GM21526 (cell line): ENCODE measurements at regions not wholly inside any gene's neighbourhood (a gene's known extent, or its start where the extent isn't known, plus 50 kb on each side); places are given as distances from the start of the nearest gene placed in this dataset.
"Not testable (repeated sequence)": the region's sequence is repeated elsewhere in the genome, so short reads cannot be mapped to it uniquely, and the experiment has no call there.

Experiments used
- ATAC-seq: cut with Tn5 transposase; IDR thresholded peaks from one replicate; pipeline ENCODE4 v1.9.1; 2021; ENCODE audit warnings: moderate library complexity; ENCODE audit not compliant: unreplicated experiment, low FRiP score

DNA sequence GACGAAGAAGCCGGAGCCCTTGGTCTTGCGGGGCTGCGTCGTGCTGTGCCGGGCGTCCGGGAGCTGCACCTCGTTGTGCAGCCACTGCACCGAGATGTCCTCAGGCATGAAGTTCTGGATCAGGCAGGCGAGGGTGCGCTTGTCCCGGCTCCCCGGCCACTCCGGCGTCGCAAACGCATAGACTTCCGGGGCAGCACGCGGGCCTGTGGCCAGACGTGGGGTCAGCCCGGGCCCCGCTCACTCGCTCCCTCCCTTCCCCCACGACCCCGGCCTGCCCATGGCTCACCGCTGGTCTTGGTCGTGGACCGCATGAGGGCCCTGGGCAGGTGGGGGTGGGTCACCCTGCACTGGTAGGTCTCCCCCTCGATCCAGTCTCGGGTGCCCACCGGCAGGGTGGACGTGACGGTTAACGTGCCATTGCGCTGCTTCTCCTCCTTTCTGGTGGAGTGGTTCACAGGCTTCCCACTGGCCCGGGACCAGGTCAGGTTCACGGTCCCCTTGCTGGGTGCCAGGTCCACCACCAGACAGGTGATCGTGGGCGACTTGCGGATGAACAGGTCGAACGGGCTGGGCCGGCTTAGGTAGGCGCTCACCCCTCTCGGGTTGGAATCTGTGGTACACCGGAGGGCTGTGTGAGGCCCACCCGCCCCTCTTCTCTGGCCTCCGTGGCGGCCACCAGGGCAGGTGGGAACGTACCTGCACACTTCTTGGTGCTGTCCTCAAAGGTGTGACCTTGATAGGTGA is 74.0 kb downstream of the TMEM121 start:
- ATAC-seq = not testable (repeated sequence)

DNA sequence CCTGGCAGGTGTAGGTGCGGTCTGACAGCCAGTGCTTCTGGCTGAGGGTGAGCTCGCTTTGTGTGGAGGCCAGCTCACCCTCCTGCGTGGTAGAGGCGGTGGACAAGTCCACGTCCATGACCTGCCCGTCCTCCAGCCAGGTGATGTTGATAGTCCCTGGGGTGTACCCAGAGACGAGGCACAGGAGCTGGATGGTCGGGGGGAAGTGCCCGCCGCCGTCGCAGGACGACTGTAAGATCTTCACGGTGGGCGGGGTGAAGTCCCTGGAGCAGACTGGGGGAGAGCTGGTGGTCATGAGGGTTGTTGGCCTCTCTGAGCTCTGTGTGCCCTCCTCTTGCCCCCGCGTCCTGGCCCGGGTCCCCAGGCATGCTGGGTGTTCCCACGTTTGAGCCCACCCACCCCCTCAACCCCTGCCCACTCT is 74.6 kb downstream of the TMEM121 start:
- ATAC-seq = no peak

DNA sequence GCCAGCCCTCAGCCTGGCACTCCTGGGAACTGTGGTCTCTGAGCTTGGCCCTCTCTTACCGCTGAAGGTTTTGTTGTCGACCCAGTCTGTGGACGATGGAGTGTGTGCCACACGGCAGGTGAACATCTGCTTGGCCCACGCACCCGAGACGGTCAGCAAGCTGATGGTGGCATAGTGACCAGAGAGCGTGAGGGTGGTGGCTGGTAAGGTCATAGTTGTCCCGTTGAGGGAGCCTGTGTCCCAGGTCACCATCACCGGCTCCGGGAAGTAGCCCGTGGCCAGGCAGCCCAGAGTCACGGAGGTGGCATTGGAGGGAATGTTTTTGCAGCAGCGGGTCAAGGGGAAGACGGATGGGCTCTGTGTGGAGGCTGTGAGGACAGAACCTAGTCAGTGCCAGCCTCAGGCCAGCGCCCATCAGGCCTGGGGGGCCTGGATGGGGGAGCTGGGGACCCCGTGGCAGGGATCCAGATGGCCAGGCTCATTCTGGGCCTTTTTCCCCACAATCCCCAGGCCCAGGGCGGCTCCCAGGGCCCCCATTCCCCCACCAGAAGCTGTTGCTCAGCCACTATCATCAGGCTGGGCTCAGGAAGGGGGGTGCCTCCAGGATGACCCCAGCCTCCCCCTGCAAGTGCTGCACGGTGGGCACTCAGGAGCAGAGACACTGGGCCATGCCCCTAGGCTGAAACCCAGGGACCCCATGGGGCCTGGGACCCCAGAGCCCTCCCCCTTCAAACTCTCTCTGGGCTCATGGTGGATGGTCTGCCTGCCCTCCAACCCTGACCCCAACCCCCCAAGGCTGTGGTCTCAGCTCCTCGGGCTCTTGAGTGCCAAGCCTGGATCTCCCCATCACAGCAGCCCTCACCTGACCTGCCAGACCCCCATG is 75.2 kb downstream of the TMEM121 start:
- ATAC-seq = no peak

DNA sequence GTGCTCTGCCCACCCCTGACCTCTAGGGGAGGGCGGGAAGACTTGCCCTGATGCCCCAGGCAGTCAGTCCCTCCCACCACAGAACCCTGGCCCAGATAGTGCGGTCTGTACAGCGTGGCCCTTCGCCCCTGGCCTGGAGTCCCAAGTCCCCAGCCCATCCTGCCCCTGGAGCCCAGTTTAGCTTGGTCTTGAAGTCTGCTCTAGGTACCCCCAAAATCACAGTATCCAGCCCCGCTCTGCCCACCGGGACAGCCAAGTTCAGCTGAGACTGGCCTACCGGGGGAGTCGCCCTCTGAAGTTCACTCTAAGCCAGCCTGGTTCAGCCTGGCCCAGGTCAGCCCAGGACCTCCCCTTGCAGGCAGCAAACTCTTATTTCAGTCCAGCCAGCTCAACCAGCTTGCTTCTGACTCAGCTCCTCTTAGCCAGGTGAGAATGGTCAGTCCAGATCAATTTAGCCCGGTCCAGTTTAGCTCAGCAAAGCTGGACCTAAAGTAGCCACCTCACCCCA is 75.9 kb downstream of the TMEM121 start:
- no peak for ATAC-seq

DNA sequence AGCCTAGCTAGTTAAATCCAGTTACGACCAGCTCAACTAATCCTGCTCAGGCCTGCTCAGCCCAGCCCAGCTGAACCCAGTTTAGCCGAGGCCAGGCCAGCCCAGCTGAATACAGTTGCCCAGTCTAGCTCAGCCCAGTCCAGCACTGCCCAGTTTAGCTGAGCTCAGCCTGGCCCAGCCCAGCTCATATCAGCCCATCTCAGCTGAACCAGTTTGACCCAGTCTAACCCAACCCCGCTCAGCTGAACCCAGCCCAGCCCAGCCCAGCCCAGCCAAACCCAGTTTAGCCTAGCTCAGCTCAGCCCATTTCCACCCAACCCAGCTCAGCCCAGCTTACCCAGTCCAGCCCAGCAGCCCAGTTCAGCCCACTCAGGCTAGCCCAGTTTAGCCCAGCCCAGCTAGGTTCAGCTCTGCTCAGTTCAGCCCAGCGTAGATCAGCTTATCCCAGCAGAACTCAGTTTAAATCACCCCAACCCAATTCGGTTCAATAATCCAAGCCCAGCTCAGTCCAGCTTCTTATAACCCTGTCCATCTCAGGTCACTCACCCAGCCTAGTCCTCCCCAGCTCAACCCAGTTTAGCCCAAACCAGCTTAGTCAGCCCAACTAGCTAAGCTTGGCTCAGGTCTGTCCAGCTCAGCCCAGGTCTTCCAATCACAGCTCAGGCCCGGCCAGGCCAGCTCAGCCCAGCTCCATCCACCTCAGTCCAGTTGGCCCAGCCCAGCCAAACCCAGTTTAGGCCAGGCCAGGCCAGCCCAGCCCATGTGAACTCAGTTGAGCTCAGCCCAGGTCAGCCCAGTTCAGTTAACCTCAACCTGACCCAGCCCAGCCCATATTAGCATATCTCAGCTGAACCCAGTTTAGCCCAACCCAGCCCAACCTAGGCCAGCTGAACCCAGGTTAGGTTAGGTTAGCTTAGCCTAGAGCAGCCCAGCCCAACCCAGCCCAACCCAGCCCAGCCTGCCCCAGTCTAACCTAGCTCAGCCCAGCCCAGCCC is 76.7 kb downstream of the TMEM121 start:
- ATAC-seq = no peak

DNA sequence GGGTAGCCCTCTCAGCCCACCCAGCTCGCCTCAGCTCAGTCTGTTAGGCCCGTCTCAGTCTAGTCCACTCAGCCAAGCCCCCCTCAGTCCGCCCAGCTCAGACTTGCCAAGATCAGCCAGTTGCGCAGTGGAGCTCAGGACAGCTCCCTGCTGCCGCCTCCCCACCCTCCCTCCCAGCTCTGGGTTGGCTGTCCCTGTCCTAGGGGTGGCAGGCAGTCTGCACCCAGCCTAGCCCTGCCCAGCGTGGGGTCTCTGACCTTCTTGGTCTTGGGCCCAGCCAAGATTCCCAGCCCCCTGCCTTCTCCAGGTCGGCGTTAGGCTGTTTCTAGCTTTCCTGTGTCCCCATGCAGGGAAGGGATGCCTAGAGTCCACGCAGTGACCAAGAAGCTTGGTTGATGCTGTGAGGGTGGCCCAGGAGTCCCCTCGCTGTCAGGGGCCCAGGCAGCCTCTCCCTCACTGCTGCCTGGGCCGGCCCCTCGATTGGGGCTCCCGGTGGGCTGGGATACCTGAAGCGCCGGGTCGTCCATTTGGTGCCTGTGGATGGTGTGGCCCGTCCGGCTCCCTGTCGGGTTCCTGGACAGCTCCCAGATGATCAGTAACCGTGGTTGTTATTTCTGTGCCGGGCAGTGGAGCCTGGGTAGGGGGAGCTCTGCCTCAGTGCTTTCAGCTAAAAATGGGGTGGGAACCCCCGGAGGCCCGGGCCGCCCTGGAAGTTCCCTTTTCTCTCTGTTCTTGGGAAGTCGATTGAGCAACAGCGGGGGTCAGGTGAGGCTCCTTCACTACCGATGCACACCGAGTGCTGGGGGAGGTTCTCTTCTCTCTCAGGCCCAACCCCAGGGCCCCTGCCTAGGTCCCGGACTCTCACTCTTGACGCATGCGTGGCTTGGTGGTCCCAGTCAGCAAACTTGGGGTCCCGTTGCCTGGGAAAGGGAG is 78.4 kb downstream of the TMEM121 start:
- ATAC-seq = not testable (repeated sequence)

DNA sequence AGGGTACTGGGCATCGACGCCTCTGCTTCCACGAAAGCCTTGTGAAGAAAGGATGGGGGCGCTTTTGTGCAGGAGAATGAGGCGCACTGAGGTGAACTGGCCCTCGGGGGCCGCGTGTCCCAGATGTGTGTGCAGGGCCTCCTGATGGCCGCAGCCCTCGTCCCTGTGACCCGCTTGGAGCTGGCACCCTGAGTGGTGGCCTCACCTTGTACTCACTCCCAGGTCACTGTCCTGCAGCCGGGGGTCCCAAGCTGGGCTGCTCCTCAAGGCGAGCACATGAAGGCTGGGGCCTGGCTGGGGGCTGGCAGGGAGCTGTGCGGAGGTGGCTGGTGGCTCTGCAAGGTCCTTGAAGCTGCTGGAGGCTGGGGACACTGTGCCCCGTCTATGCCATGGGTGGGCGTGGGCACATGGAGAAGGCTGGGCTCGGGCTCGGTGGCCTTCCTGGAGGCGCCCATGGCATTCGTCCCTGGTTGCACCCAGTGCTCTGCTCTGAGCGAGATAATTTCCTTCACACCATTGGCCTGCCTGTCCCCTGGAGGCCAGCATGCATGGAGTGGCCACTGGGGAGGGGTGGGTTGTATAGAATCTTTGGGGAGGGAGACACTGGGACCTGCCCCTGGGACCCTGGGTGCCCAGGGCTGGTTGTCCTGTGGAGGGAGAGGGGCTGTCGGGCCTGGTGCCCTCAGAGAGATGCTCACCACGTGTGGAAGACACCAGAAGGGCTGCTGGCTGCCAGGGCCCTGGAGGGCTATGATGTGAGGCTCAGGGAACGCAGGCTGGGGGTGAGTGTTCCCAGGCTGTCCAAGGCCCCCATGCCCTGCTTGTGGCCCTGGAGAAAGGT is 79.3 kb downstream of the TMEM121 start:
- ATAC-seq = no peak

DNA sequence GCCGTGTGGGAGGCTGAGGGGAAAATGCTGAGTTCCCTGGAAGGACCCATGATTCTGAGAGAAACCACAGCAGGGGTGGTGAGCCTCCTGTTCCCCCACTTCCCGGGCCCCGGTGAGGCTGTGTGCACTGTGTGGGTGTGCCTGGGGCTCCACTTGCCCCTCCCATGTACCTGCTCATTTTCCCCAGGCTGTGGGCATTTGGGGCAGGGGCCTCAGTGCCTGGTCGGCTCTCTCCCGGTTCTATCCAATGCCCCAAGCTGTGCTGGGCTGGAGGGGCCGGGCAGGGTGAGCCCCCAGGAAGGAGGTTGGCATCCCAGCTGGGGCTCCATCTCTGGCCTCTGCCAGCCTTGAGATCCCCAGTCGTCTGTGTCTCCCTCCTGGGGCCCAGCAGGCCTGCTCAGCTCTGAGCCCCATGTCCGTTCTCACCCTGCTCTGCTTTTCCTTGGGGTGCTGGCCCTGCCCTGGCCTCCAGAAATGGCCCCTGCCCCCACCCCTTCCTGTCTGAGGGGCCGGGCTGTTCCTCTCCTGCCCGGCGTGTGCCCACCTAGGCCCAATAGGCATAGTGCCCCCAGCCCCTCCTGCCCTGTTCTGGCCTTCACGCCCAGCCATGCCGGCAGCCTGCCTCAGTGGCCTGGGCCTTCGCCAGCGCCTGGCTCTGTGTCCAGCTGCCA is 80.1 kb downstream of the TMEM121 start:
- ATAC-seq = not testable (repeated sequence)

DNA sequence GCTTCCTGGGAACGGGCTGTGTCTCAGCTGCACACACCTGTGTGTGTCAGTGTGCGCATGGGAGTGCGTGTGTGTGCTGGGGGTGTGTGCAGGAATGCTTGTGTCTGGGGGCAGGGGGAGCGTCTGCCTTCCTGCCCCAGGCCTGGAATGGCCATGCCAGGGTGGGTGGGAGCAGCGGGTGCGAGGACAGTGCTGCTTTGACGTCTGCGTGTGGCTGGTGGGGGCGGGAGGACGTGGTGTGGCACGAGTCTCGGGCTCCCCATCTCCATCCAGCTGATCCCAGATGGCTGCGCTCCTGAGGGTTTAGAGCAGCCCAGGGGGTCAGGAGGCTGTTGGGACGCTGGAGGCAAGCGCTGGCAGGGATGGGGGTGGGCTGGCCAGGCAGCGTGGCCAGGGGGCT is 80.6 kb downstream of the TMEM121 start:
- not testable (repeated sequence) for ATAC-seq

DNA sequence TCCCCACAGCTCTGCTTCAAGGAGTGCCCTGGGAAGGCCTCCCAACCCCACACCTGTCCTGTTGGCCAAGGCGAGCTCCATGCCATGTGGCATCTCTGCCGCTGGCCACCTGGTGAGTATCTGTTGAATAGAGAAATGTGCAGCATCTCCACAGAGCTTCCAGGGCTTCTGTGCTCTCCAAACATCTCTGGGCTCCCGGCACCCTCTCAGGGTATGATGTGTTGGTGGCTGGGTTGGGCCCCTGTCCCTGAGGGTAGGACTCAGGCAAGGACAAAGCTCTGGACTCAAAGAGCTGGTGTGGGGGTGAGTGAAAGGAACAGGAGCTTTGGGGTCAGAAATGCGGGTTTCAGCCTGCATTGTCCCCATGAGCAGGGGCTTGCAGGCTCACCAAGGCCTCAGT is 88.6 kb downstream of the TMEM121 start:
- ATAC-seq = not testable (repeated sequence)

DNA sequence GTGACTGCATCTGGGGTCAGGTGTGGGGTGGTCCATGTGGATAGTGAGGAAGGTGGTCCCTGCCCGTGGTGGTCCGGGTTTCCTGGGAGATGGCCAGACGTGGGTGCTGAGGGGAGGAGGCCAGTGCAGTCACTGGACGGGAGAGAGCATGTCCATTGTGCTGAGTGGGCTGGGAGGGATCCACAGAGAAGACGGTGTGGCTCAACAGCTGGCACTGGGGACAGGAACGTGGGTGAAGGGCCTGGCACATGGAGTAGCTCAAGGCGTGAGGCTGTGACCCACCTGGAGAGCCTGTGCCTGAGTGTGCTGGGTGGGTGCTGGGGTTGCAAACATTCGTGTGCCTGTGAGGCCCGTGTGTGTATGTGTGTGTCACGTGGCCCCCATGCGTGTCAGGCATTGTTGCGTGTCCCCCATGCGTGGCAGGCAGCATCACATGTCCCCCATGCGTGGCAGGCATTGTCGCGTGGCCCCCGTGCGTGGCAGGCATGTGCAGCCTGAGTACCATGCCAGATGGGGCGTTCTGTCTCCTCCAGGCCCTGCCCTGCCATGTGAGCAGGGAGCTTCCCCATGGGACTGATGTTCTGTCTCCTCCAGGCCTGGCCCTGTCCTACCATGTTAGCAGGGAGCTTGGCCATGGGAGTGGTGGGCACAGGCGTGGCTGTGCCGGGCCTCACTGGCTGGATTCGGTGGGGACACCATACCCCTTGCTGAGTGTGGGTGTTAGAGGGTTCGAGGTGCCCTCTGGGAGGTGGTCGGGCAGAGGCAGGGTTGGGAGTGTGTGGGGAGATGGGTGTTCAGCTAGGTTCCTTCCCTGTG is 89.8 kb downstream of the TMEM121 start:
- ATAC-seq = not testable (repeated sequence)

DNA sequence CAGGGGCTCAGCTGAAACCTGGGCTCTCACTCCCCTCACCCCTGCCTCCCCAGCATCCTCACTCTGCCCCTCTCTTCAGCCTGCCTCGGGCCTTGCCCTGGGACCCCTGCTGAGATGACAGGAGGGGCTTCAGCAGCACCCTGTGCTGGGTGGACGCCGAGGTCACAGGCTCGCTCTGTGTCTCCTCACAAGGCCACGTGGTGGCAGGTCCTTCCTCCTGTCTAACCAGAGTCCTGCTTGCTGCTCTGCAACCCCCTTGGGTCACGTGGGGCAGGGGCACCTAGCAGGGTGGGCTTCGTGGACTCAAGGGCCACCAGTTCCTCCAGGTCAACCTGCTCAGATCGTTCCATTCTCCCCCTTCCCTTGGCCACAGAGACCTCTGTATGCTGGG is 90.4 kb downstream of the TMEM121 start:
- no peak for ATAC-seq

DNA sequence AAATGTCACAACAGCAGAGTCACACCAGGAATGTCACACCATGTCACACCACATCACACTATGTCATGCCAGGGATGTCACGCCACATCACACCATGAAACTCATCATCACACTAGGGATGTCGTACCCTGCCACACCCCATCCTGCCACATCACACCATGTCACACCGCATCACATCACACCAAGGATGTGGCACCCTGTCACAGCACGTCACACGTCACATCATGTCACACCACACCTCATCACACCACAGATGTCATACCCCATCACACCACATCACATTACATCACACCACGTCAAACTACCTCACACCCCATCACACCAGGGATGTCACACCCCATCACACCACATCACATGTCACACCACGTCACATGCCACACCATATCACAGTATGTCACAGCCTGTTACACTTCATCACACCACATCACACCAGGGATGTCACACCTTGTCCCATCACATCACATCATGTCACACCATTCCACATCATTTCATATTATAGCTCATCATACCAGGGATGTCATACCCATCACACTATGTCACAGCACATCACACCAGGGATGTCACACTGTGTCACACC is 90.9 kb downstream of the TMEM121 start:
- no peak for ATAC-seq

DNA sequence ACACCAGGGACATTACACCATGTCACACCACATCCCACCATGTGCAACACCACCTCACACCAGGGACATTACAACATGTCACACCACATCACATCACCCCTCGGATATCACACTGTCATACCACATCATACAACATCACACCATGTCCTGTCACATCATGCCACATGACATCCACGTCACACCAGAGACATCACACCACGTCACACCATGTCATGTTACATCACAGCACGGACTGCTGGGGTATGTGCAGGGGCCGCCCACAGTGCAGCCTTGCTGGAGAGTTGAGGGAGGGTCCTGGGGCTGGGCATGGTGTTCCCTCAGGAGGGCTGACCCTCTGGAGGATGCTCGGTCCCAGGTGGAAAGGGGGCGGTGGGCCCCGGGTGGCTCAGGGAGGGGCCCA is 91.4 kb downstream of the TMEM121 start:
- ATAC-seq = not testable (repeated sequence)

DNA sequence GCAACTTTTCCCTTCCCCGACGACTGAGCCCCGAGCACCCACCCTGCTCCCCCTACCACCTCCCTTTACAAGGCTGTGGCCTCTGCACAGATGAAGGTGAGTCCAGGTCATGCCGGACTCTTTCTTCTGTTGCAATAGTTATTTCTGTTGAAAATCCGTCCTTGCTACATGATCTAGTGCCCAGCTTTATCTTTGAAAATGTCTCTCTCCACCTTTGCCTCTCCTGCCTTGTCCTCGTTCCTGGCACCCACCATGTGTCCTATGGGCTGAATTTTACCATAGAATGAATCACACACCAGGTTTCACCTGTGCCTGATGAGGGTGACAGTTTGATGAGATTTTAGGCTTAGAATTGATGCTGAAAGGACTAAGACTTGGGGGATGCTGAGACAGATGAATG is 92.9 kb downstream of the TMEM121 start:
- not testable (repeated sequence) for ATAC-seq

DNA sequence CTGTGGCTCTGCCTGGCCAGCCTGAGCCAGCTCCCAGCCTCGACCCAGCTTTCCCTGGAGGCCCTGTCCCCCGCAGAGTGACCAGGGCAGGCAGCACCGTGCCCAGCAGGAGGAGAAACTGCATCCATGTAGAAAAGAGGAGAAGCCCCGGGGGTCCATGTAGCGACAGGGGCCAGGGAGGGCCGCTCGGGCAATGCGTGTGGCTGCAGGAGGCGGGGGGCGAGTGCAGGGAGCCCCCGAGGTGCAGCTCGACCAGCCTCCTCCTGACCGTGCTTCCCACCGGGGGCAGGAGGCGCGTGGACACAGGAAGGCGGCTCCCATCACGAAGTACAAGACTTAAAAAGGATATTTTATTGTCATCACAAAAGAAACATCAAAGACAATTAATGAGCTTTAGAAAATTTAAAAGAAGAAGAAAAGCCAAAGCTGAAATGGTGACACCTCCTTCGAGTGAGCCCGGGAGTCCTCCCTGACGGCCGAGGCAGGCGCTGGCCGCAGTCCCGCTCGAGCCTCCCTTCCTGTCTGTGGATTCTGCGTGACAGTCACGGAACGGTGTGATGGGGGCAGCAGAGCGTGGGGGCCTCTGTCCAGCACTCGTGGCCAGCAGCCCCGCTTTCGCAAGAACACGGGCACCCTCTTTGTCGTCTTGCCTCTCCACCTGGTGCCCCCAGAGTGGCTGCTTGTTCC is 93.9 kb downstream of the TMEM121 start:
- ATAC-seq = not testable (repeated sequence)
